ENCODE measurements at regions not wholly inside any gene's neighbourhood (a gene's known extent, or its start where the extent isn't known, plus 50 kb on each side); places are given as distances from the start of the nearest gene placed in this dataset.
"Not testable (repeated sequence)": the region's sequence is repeated elsewhere in the genome, so short reads cannot be mapped to it uniquely, and the experiment has no call there.

DNA sequence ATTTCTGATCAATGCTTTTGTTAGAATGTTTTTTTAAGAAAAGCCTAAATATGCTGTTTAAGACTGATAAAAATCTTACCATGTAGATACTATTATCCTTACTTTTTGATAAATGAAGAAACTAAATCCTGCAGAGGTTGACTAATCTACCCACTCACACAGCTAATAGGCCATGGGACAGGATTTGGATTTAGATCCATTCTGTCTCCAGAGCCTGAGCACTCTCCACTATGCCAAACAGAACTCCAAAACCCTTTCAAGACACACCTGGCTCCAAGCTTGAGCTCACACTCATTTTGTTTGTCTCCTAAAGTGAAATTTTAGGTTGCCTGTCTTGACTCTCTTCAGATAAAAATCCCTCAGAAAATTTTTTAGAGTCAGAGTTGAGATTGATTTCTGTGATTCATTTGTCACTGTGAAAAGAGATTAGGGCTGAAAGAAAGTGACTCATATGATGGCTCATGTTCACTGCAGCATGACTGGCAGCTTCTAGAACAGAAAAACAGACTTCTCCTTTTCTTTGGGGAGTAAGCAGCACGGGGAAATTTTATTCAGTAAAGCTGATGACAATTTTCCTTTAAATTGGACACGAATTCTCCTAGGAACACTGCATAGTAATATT lies 132.3 kb upstream of the POT1 start:
- WGBS, 2 donors: 75 to 77% methylated on average over 2 of the region's 2 CpGs
- Histone ChIP-seq H3K4me3 (no peak overlapping the region), H3K27ac (no peak overlapping the region), H3K27me3 (no peaks in the 10 kb centered on the region), H3K36me3 (ENCODE audit: low read depth, missing control alignments) (no peaks in the 10 kb centered on the region), H3K4me1 (no peaks in the 10 kb centered on the region), H3K9me3 (no peaks in the 10 kb centered on the region)
- intact Hi-C loops (cut with DNase I; ENCODE audit: low total_unique reads): no loop called here
- TF ChIP-seq POLR2A (IDR thresholded peaks at IDR 0.05): no peak
- no peak for TF ChIP-seq CTCF (IDR thresholded peaks at IDR 0.05)
- DNase-seq: no peak

DNA sequence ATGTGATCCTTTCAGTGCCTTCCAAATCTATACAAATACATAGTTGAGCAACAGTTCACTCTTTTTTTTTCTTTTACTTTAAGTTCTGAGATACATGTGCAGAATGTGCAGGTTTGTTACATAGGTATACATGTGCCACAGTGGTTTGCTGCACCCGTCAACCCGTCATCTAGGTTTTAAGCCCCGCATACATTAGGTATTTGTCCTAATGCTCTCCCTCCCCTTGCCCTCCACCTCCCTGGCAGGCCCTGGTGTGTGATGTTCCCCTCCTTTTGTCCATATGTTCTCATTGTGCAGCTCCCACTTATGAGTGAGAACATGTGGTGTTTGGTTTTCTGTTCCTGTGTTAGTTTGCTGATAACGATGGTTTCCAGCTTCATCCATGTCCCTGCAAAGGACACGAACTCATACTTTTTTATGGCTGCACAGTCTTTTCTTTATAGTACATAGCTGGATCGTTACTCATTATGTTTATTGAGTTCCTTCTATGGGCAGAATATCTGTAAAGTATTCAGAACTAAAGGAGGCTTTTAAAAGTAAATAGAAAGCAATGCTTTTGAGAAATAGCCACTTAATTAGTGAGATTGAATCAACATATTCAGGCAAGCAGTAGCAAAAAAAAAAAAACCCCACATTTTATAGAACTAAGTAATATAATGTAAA lies 131.6 kb upstream of the POT1 start:
- H3K4me1 ChIP-seq; H3K36me3 ChIP-seq (ENCODE audit: low read depth, missing control alignments); DNase-seq; H3K27me3 ChIP-seq; intact Hi-C loops (cut with DNase I; ENCODE audit: low total_unique reads); H3K27ac ChIP-seq; H3K9me3 ChIP-seq; H3K4me3 ChIP-seq: not testable (repeated sequence)
- WGBS, 2 donors: 49 to 51% methylated on average over 6 of the region's 6 CpGs

DNA sequence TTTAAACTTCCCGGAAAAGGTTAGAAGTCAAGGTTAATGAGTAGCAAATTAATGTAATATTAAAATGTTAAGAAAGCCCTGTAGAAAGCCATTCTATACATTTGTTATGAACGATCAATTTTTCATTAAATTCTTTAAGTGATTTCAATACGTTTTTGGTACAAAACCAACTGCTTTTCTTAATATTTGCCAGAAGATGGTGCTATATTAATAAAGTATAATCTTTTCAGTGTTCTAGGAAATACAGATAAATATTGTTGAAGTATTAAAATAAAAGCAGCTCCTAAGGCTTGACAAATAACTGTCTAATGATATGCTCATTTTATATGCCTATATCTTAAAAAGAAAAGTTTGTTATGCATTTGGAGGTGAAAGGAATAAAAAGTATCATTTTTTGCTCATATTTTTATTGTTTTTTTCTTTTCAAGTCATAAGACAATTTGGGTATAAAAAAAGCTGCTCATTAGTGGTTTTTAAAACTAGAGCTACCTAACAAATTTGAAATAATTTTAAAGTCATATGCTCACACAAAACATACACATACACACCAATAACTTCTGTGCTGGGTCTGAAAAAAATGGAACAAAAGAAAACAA lies 130.3 kb upstream of the POT1 start:
- H3K9me3 ChIP-seq: no peaks in the 10 kb centered on the region
- no peaks in the 10 kb centered on the region for H3K4me1 ChIP-seq
- no peak for DNase-seq
- TF ChIP-seq CTCF (IDR thresholded peaks at IDR 0.05) (peak in 1 of 3 experiments; percentile 20), POLR2A (IDR thresholded peaks at IDR 0.05) (no peak)
- no peak overlapping the region for H3K4me3 ChIP-seq
- H3K36me3 ChIP-seq (ENCODE audit: low read depth, missing control alignments): no peaks in the 10 kb centered on the region
- 19 to 21% methylated on average over 3 of the region's 3 CpGs for WGBS, 2 donors
- H3K27me3 ChIP-seq: no peaks in the 10 kb centered on the region
- intact Hi-C loops (cut with DNase I; ENCODE audit: low total_unique reads): no loop called here
- H3K27ac ChIP-seq: no peak overlapping the region

GRCh38 chr7:125057963-125058362 lies 128.3 kb upstream of the POT1 start:
- no peaks in the 10 kb centered on the region for H3K4me1 ChIP-seq
- DNase-seq: no peak
- H3K36me3 ChIP-seq (ENCODE audit: low read depth, missing control alignments): no peaks in the 10 kb centered on the region
- TF ChIP-seq POLR2A (IDR thresholded peaks at IDR 0.05): no peak
- TF ChIP-seq CTCF (IDR thresholded peaks at IDR 0.05): no peak
- no peaks in the 10 kb centered on the region for H3K27me3 ChIP-seq
- intact Hi-C loops (cut with DNase I; ENCODE audit: low total_unique reads): no loop called here
- no peak overlapping the region for H3K4me3 ChIP-seq
- 59 to 62% methylated on average over 3 of the region's 3 CpGs for WGBS, 2 donors
- H3K27ac ChIP-seq: no peak overlapping the region
- H3K9me3 ChIP-seq: no peaks in the 10 kb centered on the region

- no peak for TF ChIP-seq POLR2A (IDR thresholded peaks at IDR 0.05)
- no peak for TF ChIP-seq CTCF (IDR thresholded peaks at IDR 0.05)
- intact Hi-C loops (cut with DNase I; ENCODE audit: low total_unique reads): no loop called here
Observed at GRCh38 chr7:125055376-125055775, 125.8 kb upstream of the POT1 start.

More at GRCh38 chr7:125055376-125055775, 125.8 kb upstream of the POT1 start:
- no peaks in the 10 kb centered on the region for H3K9me3 ChIP-seq
- H3K4me3 ChIP-seq: no peak overlapping the region
- H3K4me1 ChIP-seq: no peaks in the 10 kb centered on the region
- no peak for DNase-seq
- no peaks in the 10 kb centered on the region for H3K36me3 ChIP-seq (ENCODE audit: low read depth, missing control alignments)
- no peak overlapping the region for H3K27ac ChIP-seq
- no peaks in the 10 kb centered on the region for H3K27me3 ChIP-seq

Measured in testis (tissue), 2 donors.